ENCODE measurements at regions not wholly inside any gene's neighbourhood (a gene's known extent, or its start where the extent isn't known, plus 50 kb on each side); places are given as distances from the start of the nearest gene placed in this dataset.

GRCh38 chr16:6629110-6629509, 703.5 kb upstream of the RBFOX1 start:
- Histone ChIP-seq H2AK9ac (replicated peaks; ENCODE audit: low read depth, low read length, poor library complexity) (no peak overlapping the region), H2BK5ac (ENCODE audit: low read depth, low read length, poor library complexity, severe bottlenecking) (no peak overlapping the region), H3K56ac (ENCODE audit: extremely low read depth, insufficient read depth, low read length) (no peak overlapping the region), H3K9ac (ENCODE audit: low read depth, low read length) (no peak overlapping the region), H3K4me2 (ENCODE audit: low read depth, low read length) (no peak overlapping the region), H2AFZ (replicated peaks; ENCODE audit: low read length, poor library complexity) (no peak overlapping the region), H4K5ac (ENCODE audit: low read depth, low read length) (no peak overlapping the region), H3K18ac (ENCODE audit: low read depth, low read length) (no peak overlapping the region), H4K8ac (ENCODE audit: low read depth in 2 of 2, low read length in 2 of 2) (no peak overlapping the region), H3K14ac (replicated peaks; ENCODE audit: low read depth, low read length) (no peak overlapping the region), H2BK20ac (ENCODE audit: low read depth, low read length) (no peak overlapping the region), H2BK15ac (ENCODE audit: low read depth, low read length) (no peak overlapping the region), H2BK120ac (ENCODE audit: low read depth, low read length) (no peak overlapping the region), H3K36me3 (ENCODE audit: control insufficient read depth, insufficient read depth, low read length) (no peaks in the 10 kb centered on the region), H3K4me1 (ENCODE audit: control insufficient read depth, insufficient read depth, low read length) (no peaks in the 10 kb centered on the region), H4K91ac (ENCODE audit: insufficient read depth, low read depth, low read length) (no peak overlapping the region), H2AK5ac (ENCODE audit: low read depth, low read length) (no peak overlapping the region), H3K27ac (ENCODE audit: insufficient read depth, low read length) (no peak overlapping the region), H3K4me3 (ENCODE audit: insufficient read depth, low read depth, low read length) (no peak overlapping the region), H3K27me3 (ENCODE audit: control insufficient read depth, insufficient read depth, low read length) (no peaks in the 10 kb centered on the region), H3K23ac (ENCODE audit: low read depth, low read length) (no peak overlapping the region), H3K4ac (ENCODE audit: low read depth, low read length) (no peak overlapping the region), H3K9me1 (ENCODE audit: insufficient read depth, low read length) (no peaks in the 10 kb centered on the region), H4K20me1 (ENCODE audit: insufficient read depth, low read length) (no peaks in the 10 kb centered on the region), H3K9me3 (ENCODE audit: control insufficient read depth, insufficient read depth, low read length) (peaks cover 9% of the 10 kb centered on the region), H3K79me1 (ENCODE audit: low read depth in 1 of 2, low read length in 2 of 2) (no peaks in the 10 kb centered on the region)
- intact Hi-C loops (cut with micrococcal nuclease) = no loop called here
- no TSS peak for BruUV-seq (replicated peaks)
- CTCF ChIA-PET = interaction anchor here (1.0 kb wide), 1 partner anchor 14 kb away, joined by 3 read pairs; no protein-coding TSS in a partner anchor
- in situ Hi-C loops (cut with MboI; ENCODE audit: low sequenced_read_pairs) = no loop called here
- dilution Hi-C loops (cut with HindIII; ENCODE audit: low sequenced_read_pairs, unreplicated experiment) = no loop called here
- POLR2A ChIA-PET (ENCODE audit: unreplicated experiment) = no interaction called here
- DNase-seq (no peak), ATAC-seq (ENCODE audit: low read depth) (no peak)
- TF ChIP-seq MXI1 (IDR thresholded peaks at IDR 0.05; ENCODE audit: borderline replicate concordance, low read depth, low read length) (no peak), NFE2L2 (IDR thresholded peaks at IDR 0.05; ENCODE audit: low read depth, low read length) (no peak)
- no CpG with 5 or more reads among the region's 5 CpGs for WGBS, 2 experiments (ENCODE audit: extremely low coverage in 2 of 2, insufficient read length in 1 of 2)
